SU-DHL-6 (cell line): ENCODE measurements at regions not wholly inside any gene's neighbourhood (a gene's known extent, or its start where the extent isn't known, plus 50 kb on each side); places are given as distances from the start of the nearest gene placed in this dataset.

ENCODE experiments used
- H2AFZ ChIP-seq: fragments of 200-600 bp; sonication (generic); 2 replicates; pipeline ENCODE4 v1.6.1; 2014; ENCODE audit warnings: low read depth, mild to moderate bottlenecking, moderate library complexity, mixed read lengths, antibody characterized with exemption, low read length; ENCODE audit not compliant: severe bottlenecking
- H3F3A ChIP-seq: fragments of 200-600 bp; shearing (Covaris generic); 2 replicates; pipeline ENCODE4 v1.6.0; 2016; ENCODE audit warnings: antibody characterized with exemption, mild to moderate bottlenecking; ENCODE audit not compliant: insufficient read depth
- H3K27ac ChIP-seq: fragments of 200-600 bp; sonication (generic); 2 replicates; pipeline ENCODE4 v1.5.1; 2016; ENCODE audit warnings: low read depth, mild to moderate bottlenecking, low read length, moderate library complexity, mixed read lengths
- H3K27me3 ChIP-seq: fragments of 200-600 bp; sonication (generic), shearing (Covaris generic); 2 replicates; pipeline ENCODE4 v1.6.0; 2014; ENCODE audit warnings: mild to moderate bottlenecking, low read length
- H3K36me3 ChIP-seq: fragments of 200-600 bp; sonication (generic); 2 replicates; pipeline ENCODE4 v1.6.1; 2014; ENCODE audit warnings: mild to moderate bottlenecking, low read length, mixed read lengths
- H3K4me2 ChIP-seq: fragments of 300-600, 200-600 bp; shearing (Covaris generic), sonication (generic); 2 replicates; pipeline ENCODE4 v1.6.0; 2014; ENCODE audit warnings: low read length, low read depth, mild to moderate bottlenecking; ENCODE audit not compliant: poor library complexity, severe bottlenecking
- H3K4me3 ChIP-seq: fragments of 200-600 bp; sonication (generic); 2 replicates; pipeline ENCODE4 v1.5.1; 2014; ENCODE audit warnings: antibody characterized with exemption, low read length, mild to moderate bottlenecking, mixed read lengths; ENCODE audit not compliant: insufficient read depth, poor library complexity, severe bottlenecking
- H3K79me2 ChIP-seq: fragments of 200-600 bp; sonication (generic); 2 replicates; pipeline ENCODE4 v1.6.1; 2014; ENCODE audit warnings: mild to moderate bottlenecking, low read length, moderate library complexity; ENCODE audit not compliant: insufficient read depth
- H3K9ac ChIP-seq: fragments of 200-600 bp; sonication (generic); 2 replicates; pipeline ENCODE4 v1.7.0; 2014; ENCODE audit warnings: mild to moderate bottlenecking, low read length
- H3K9me2 ChIP-seq: fragments of 200-600 bp; sonication (generic); replicated peaks from 2 replicates; pipeline ENCODE4 v1.6.1; 2014; ENCODE audit warnings: low read length; ENCODE audit not compliant: insufficient read depth
- H3K9me3 ChIP-seq: fragments of 200-600 bp; sonication (generic); 2 replicates; pipeline ENCODE4 v1.6.1; 2014; ENCODE audit warnings: low read length, mixed read lengths; ENCODE audit not compliant: insufficient read depth
- H4K20me1 ChIP-seq: fragments of 200-600 bp; sonication (generic); 2 replicates; pipeline ENCODE4 v1.6.1; 2014; ENCODE audit warnings: low read depth, mild to moderate bottlenecking, antibody characterized with exemption, low read length, moderate library complexity, mixed read lengths
- EZH2phosphoT487 ChIP-seq: fragments of 200-600 bp; sonication (generic), shearing (Covaris generic); conservative IDR thresholded peaks from 2 replicates; pipeline ENCODE4 v1.6.1; 2018; ENCODE audit warnings: mild to moderate bottlenecking, antibody characterized with exemption, low read length, moderate library complexity, mixed read lengths
- TF ChIP-seq, protein P1 (sequence below): fragments of 200-600 bp; sonication (generic); IDR thresholded peaks from one replicate; pipeline ENCODE4 v1.5.1; 2017; ENCODE audit warnings: antibody characterized with exemption, mild to moderate bottlenecking, low read length, moderate library complexity; ENCODE audit not compliant: insufficient read depth, poor library complexity, severe bottlenecking

DNA sequence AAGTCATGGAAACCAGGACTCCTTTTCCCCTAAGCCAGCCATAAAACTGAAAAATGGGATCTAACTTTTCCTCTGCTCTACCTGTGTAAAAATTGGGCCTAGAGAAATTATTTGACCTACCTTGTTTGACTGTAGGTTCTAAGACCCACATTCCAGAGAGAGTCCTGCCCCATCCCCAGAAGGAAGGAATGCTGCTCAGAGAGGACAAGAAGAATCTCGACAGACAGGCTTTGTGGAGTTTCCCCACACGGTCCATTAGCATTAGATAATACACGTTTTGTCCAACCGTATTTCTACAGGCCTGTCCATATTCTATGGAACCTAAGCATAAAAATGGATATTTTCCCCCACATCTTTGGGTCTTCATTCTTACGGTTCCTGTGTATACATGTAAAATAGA, 403.3 kb downstream of the METTL4 start:
- Histone ChIP-seq H3F3A (no peaks in the 10 kb centered on the region), H3K27ac (no peak overlapping the region), H3K79me2 (no peaks in the 10 kb centered on the region), H3K9ac (no peak overlapping the region), H3K36me3 (no peaks in the 10 kb centered on the region), H3K9me2 (no peaks in the 10 kb centered on the region), H3K27me3 (no peaks in the 10 kb centered on the region), H3K4me3 (no peak overlapping the region), H3K4me2 (no peak overlapping the region), H2AFZ (no peak overlapping the region), H4K20me1 (no peaks in the 10 kb centered on the region), H3K9me3 (no peaks in the 10 kb centered on the region)
- TF ChIP-seq EZH2phosphoT487 = no peak
- TF ChIP-seq, protein P1, sequence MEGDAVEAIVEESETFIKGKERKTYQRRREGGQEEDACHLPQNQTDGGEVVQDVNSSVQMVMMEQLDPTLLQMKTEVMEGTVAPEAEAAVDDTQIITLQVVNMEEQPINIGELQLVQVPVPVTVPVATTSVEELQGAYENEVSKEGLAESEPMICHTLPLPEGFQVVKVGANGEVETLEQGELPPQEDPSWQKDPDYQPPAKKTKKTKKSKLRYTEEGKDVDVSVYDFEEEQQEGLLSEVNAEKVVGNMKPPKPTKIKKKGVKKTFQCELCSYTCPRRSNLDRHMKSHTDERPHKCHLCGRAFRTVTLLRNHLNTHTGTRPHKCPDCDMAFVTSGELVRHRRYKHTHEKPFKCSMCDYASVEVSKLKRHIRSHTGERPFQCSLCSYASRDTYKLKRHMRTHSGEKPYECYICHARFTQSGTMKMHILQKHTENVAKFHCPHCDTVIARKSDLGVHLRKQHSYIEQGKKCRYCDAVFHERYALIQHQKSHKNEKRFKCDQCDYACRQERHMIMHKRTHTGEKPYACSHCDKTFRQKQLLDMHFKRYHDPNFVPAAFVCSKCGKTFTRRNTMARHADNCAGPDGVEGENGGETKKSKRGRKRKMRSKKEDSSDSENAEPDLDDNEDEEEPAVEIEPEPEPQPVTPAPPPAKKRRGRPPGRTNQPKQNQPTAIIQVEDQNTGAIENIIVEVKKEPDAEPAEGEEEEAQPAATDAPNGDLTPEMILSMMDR = no peak

GRCh38 chr18:2169656-2170055, 401.6 kb downstream of the METTL4 start:
- H3K9me2 ChIP-seq = no peaks in the 10 kb centered on the region
- no peaks in the 10 kb centered on the region for H3K79me2 ChIP-seq
- H4K20me1 ChIP-seq = no peaks in the 10 kb centered on the region
- TF ChIP-seq EZH2phosphoT487 = no peak
- TF ChIP-seq, protein P1 = no peak
- no peak overlapping the region for H3K4me2 ChIP-seq
- H2AFZ ChIP-seq = no peak overlapping the region
- no peak overlapping the region for H3K4me3 ChIP-seq
- H3K36me3 ChIP-seq = no peaks in the 10 kb centered on the region
- no peaks in the 10 kb centered on the region for H3K27me3 ChIP-seq
- no peaks in the 10 kb centered on the region for H3K9me3 ChIP-seq
- no peak overlapping the region for H3K27ac ChIP-seq
- H3K9ac ChIP-seq = no peak overlapping the region
- H3F3A ChIP-seq = no peaks in the 10 kb centered on the region

DNA sequence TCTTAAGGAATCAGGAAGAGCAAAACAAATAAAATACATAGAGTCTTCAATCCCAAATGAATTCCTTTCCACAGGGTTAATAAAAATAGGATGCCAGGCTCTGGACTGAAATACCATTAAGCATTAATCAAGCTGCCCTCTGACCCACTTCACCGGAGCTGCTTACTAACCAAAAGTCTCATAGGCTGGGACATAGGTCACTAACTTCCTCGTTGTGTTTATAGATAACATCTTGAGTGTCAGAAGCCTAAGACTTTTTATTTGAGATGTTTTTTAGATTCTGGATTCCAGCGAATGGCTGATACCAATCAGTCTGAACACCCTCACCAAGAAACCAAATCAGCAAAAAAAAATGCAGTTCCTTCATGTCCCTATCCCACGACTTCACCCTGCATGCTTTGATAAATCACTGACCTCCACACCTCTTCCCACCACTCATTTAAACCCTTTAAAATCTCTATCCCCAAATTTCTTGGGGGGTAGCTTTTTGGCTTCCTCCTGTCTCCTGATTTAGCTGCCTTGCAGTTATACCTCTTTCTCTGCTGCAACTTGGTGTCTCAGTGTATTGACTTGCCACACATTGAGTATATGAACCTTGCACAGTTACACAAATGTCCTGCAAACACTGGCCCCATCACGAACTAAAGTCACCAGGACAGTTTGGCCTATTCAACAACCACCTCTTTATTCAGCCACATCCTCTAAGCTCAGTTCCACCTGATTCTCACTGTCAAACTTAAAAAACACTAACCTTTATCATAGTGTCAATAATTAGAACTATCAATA, 399.3 kb downstream of the METTL4 start:
- H3K4me2 ChIP-seq = no peak overlapping the region
- no peaks in the 10 kb centered on the region for H3F3A ChIP-seq
- H3K79me2 ChIP-seq = no peaks in the 10 kb centered on the region
- no peak overlapping the region for H2AFZ ChIP-seq
- no peaks in the 10 kb centered on the region for H3K27me3 ChIP-seq
- H4K20me1 ChIP-seq = no peaks in the 10 kb centered on the region
- H3K36me3 ChIP-seq = no peaks in the 10 kb centered on the region
- no peak overlapping the region for H3K4me3 ChIP-seq
- H3K27ac ChIP-seq = no peak overlapping the region
- H3K9me3 ChIP-seq = no peaks in the 10 kb centered on the region
- TF ChIP-seq EZH2phosphoT487 = no peak
- TF ChIP-seq, protein P1 = no peak
- no peaks in the 10 kb centered on the region for H3K9me2 ChIP-seq
- H3K9ac ChIP-seq = no peak overlapping the region
